Uterus (tissue), 2 donors: ENCODE measurements at regions not wholly inside any gene's neighbourhood (a gene's known extent, or its start where the extent isn't known, plus 50 kb on each side); places are given as distances from the start of the nearest gene placed in this dataset.

Source experiments
- CTCF ChIP-seq, 4 experiments: fragments of 200-600 bp in 2 of 4; fragments of 450-650 bp in 2 of 4; sonication (generic) in 2 of 4; IDR thresholded peaks; one replicate each; pipeline ENCODE4 v1.5.1; 2016 to 2019; ENCODE audit warnings: antibody characterized with exemption in 4 of 4, mild to moderate bottlenecking in 2 of 4, moderate library complexity in 1 of 4
- POLR2A ChIP-seq, 2 donors: fragments of 450-650 bp; IDR thresholded peaks; one replicate each; pipeline ENCODE4 v1.6.1; 2016; ENCODE audit warnings: antibody characterized with exemption in 2 of 2, mild to moderate bottlenecking in 1 of 2, moderate library complexity in 1 of 2

GRCh38 chr2:225136552-225136951 lies 94.3 kb upstream of the DOCK10 start:
- TF ChIP-seq POLR2A (IDR thresholded peaks at IDR 0.05) (no peak), CTCF (IDR thresholded peaks at IDR 0.05) (no peak)
